ENCODE measurements at regions not wholly inside any gene's neighbourhood (a gene's known extent, or its start where the extent isn't known, plus 50 kb on each side); places are given as distances from the start of the nearest gene placed in this dataset.

DNA sequence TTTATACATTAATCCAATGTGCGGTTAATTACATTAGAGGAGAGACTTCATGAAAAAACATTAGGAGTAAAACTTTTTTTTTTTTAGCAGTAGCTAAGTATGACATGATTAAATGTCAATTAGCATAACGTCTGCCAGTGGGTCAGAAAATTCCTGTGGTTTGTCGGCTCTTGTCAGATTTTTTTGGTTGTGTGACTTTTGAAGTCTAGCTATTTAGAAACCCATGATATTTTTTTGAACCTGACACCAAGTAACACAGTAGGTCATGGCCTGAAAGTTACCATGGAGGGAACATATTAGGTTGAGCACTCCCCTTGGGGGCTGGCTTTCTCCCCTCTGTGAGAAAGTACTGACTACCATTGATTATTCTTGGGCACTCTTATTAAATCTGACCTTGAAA, 84.8 kb upstream of the ALDH1A1 start:
- TF ChIP-seq CTCF (conservative IDR thresholded peaks at IDR 0.05; ENCODE audit: low read depth) = no peak
- POLR2A ChIA-PET (ENCODE audit: low non-redundant PET) = no interaction called here

GRCh38 chr9:73034962-73035361, 82.1 kb upstream of the ALDH1A1 start:
- POLR2A ChIA-PET (ENCODE audit: low non-redundant PET) = no interaction called here
- CTCF ChIA-PET = interaction anchor here (1.3 kb wide), 1 partner anchor 178 kb away, joined by 3 read pairs; no protein-coding TSS in a partner anchor
- DNase-seq (ENCODE audit: low spot score) = no peak
- TF ChIP-seq CTCF (conservative IDR thresholded peaks at IDR 0.05; ENCODE audit: low read depth) = no peak
- H3K27ac ChIP-seq = no peak overlapping the region

More for the DNA sequence above, 84.8 kb upstream of the ALDH1A1 start:
- no peak overlapping the region for H3K27ac ChIP-seq
- CTCF ChIA-PET = interaction anchor here (0.6 to 2.5 kb wide), 3 partner anchors 15 to 137 kb away, joined by 3 to 7 read pairs (median 4); no protein-coding TSS in a partner anchor
- no peak for DNase-seq (ENCODE audit: low spot score)

- ChIA-PET POLR2A (ENCODE audit: low non-redundant PET) (no interaction called here), CTCF (interaction anchor here (0.6 kb wide), 1 partner anchor 17 kb away, joined by 3 read pairs; no protein-coding TSS in a partner anchor)
- no peak for DNase-seq (ENCODE audit: low spot score)
- no peak for TF ChIP-seq CTCF (conservative IDR thresholded peaks at IDR 0.05; ENCODE audit: low read depth)
- no peak overlapping the region for H3K27ac ChIP-seq
Observed at GRCh38 chr9:73031350-73031749, 78.5 kb upstream of the ALDH1A1 start.

DNA sequence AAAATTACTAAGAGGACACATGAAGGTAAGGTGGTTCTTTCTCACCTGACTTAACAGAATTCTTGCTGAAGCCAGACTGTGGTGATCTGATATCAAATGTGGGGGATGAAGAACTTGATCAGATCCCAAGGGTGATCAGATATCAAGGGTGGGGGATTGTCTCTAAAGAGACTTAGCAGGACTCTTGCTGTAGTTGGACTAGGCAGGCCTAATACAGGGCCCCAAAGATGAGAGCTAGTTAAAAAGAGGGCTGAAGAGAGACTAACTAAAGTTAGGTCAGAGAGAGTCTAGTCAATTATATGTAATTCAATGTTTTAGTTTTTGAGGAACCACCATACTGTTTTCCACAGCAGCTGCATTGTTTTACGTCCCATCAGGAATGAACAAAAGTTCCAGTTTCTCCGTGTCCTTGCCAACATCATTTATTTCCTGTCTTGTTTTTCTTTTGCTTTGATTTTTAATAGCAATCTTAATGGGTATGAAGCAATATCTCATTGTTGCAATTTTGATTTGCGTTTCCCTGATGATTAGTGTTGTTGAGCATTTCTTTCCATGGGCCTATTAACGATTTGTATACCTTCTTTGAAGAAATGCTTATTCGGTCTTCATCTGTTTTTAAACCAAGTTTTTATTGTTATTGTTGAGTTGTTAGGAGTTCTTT, 77.6 kb upstream of the ALDH1A1 start:
- POLR2A ChIA-PET (ENCODE audit: low non-redundant PET) = no interaction called here
- CTCF ChIA-PET = interaction anchor here (0.6 kb wide), 2 partner anchors 40 to 159 kb away, joined by 3 read pairs; no protein-coding TSS in a partner anchor
- H3K27ac ChIP-seq = no peak overlapping the region
- DNase-seq (ENCODE audit: low spot score) = no peak
- no peak for TF ChIP-seq CTCF (conservative IDR thresholded peaks at IDR 0.05; ENCODE audit: low read depth)

DNA sequence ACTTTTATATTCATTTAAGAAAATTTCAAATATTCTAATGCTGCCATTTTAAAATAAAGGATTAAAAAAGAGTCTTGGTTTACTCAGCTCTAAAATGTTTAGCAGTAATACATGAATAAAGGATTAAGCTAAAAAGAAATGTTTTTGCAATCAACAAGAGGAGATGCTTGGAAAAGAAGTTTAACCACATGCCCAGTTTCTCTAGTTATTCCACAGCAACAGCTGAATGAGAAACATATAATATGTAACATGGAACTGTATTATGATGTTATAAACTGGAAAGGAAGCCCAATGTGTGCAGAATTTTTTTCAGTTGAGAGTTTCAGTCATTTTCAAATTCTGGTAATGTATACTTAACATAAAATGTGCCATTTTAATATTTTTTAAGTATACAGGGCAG, 76.5 kb upstream of the ALDH1A1 start:
- POLR2A ChIA-PET (ENCODE audit: low non-redundant PET) = no interaction called here
- DNase-seq (ENCODE audit: low spot score) = no peak
- CTCF ChIA-PET = no interaction called here
- no peak for TF ChIP-seq CTCF (conservative IDR thresholded peaks at IDR 0.05; ENCODE audit: low read depth)
- no peak overlapping the region for H3K27ac ChIP-seq

GRCh38 chr9:73026375-73026774, 73.5 kb upstream of the ALDH1A1 start:
- DNase-seq (ENCODE audit: low spot score) = no peak
- POLR2A ChIA-PET (ENCODE audit: low non-redundant PET) = no interaction called here
- H3K27ac ChIP-seq = no peak overlapping the region
- no peak for TF ChIP-seq CTCF (conservative IDR thresholded peaks at IDR 0.05; ENCODE audit: low read depth)
- CTCF ChIA-PET = interaction anchor here (0.6 to 0.8 kb wide), 4 partner anchors 43 to 823 kb away, joined by 3 to 4 read pairs (median 4); no protein-coding TSS in a partner anchor

Measured in RWPE1 (cell line).